BJ (cell line): ENCODE measurements at regions not wholly inside any gene's neighbourhood (a gene's known extent, or its start where the extent isn't known, plus 50 kb on each side); places are given as distances from the start of the nearest gene placed in this dataset.

Source experiments
- CTCF ChIA-PET: fragments of 350-600 bp; formaldehyde crosslinking; extraction: SDS; loops from one replicate; lab custom pipeline; 2021; ENCODE audit warnings: antibody characterized with exemption, inconsistent platforms; lab: Yijun Ruan, JAX
- POLR2A ChIA-PET: fragments of 300-600 bp; sonication (Branson Sonifier 250); formaldehyde crosslinking; extraction: SDS; loops from one replicate; lab custom pipeline; 2021; ENCODE audit warnings: antibody characterized with exemption; lab: Charles Lee
- DNase-seq: peaks from one replicate; pipeline ENCODE4 v3.0.0-alpha.2; 2011; ENCODE audit warnings: low read depth
- H3K27me3 ChIP-seq: 2 replicates; pipeline ENCODE4 v1.6.0; 2011; ENCODE audit warnings: low read length; ENCODE audit not compliant: control insufficient read depth, insufficient read depth
- H3K36me3 ChIP-seq: 2 replicates; pipeline ENCODE4 v1.5.1; 2011; ENCODE audit warnings: low read length; ENCODE audit not compliant: control insufficient read depth, insufficient read depth
- H3K4me3 ChIP-seq: 2 replicates; pipeline ENCODE4 v1.5.1; 2011; ENCODE audit warnings: low read depth, mild to moderate bottlenecking, control low read depth, low read length
- TF ChIP-seq, protein P1 (sequence below): IDR thresholded peaks from 2 replicates; pipeline ENCODE4 v1.5.1; 2011; ENCODE audit warnings: low read depth, mild to moderate bottlenecking, control low read depth, inconsistent platforms, low read length, moderate library complexity; ENCODE audit not compliant: insufficient read depth

DNA sequence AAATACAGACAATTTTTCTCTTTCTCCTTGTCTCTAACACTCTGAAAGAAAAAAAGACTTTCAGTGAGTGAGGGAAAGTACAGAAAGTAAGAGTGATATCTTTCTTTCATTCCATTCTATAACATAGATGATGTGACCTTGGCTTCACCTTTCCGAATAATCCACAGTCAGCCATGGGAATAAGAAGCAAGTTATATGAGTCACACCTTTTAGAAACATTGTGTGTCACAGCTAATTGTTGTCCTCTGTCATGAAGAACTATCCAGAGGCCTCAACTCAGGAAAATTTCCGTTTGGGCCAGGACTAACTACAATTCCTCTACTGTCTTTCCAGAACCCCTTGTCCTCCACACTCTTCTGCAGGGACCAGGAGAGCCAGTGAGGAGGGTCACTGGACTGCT lies 209.7 kb upstream of the FAR2 start:
- H3K36me3 ChIP-seq, result no peaks in the 10 kb centered on the region
- no peaks in the 10 kb centered on the region for H3K27me3 ChIP-seq
- TF ChIP-seq, protein P1, sequence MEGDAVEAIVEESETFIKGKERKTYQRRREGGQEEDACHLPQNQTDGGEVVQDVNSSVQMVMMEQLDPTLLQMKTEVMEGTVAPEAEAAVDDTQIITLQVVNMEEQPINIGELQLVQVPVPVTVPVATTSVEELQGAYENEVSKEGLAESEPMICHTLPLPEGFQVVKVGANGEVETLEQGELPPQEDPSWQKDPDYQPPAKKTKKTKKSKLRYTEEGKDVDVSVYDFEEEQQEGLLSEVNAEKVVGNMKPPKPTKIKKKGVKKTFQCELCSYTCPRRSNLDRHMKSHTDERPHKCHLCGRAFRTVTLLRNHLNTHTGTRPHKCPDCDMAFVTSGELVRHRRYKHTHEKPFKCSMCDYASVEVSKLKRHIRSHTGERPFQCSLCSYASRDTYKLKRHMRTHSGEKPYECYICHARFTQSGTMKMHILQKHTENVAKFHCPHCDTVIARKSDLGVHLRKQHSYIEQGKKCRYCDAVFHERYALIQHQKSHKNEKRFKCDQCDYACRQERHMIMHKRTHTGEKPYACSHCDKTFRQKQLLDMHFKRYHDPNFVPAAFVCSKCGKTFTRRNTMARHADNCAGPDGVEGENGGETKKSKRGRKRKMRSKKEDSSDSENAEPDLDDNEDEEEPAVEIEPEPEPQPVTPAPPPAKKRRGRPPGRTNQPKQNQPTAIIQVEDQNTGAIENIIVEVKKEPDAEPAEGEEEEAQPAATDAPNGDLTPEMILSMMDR, result no peak
- ChIA-PET POLR2A (no interaction called here), CTCF (interaction anchor here (1.0 kb wide), 1 partner anchor 14 kb away, joined by 3 read pairs; no protein-coding TSS in a partner anchor)
- DNase-seq, result no peak
- H3K4me3 ChIP-seq, result no peak overlapping the region

DNA sequence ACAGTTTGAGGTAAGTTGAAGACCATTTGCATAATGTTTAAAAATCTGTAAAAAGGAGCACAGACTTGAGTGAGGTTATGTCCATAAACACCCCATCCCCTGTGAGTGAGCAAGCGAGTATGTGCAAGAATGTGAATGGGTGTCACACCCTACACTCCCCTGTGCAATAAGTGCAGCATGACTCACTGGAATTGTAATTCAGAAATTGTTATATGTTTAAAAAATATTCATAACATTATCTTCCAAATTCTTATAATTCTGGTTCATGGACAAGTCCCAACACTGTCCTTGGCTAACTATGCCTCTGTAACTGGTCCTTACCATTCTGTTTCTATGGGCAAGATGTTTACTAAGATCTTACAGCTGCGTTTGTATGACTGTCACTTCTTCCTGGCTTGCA lies 207.8 kb upstream of the FAR2 start:
- H3K27me3 ChIP-seq, result no peaks in the 10 kb centered on the region
- H3K4me3 ChIP-seq, result no peak overlapping the region
- DNase-seq, result no peak
- TF ChIP-seq, protein P1, result no peak
- no peaks in the 10 kb centered on the region for H3K36me3 ChIP-seq
- POLR2A ChIA-PET, result no interaction called here
- CTCF ChIA-PET, result no interaction called here

DNA sequence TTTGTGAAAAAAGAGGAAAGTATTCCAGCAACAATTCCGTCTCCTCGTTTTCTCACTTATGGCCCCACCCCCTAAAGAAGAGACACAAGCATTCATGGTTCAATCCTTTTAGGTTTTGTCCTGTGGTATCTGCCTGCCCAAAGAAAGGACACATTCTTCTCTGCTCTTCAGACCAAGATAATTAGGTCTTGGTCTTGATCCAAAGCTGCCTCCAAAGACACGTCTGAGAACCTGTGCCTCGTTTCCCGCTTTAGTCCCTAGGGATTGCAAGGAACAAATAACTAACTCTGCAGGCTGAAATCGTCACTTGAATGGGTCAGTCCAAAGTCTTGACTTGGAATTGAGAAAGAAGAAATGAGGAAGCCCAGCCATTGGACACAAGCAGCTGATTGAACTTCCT lies 202.7 kb upstream of the FAR2 start:
- CTCF ChIA-PET, result no interaction called here
- no peak for DNase-seq
- Histone ChIP-seq H3K4me3 (no peak overlapping the region), H3K27me3 (no peaks in the 10 kb centered on the region), H3K36me3 (no peaks in the 10 kb centered on the region)
- TF ChIP-seq, protein P1, result no peak
- POLR2A ChIA-PET, result no interaction called here

DNA sequence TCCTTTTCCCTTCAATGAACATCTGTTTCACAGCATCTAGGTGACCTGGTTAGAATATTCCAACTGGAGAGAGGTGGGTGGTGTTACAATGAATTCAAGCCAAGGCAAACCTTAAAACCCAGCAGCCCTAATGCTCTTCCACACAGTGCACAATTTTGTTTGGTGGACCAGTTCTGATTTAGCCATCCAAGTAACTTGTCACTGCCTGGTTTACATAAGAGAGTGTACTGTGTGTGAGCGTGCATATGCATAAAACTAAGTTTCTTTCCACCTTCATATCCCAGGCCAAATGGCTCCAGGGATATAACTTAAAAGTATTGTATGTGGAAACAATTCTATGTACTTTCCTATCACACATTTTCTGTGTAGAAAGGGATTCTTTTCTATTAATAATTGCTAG lies 200.4 kb upstream of the FAR2 start:
- H3K4me3 ChIP-seq, result no peak overlapping the region
- POLR2A ChIA-PET, result no interaction called here
- H3K36me3 ChIP-seq, result no peaks in the 10 kb centered on the region
- TF ChIP-seq, protein P1, result no peak
- DNase-seq, result no peak
- no peaks in the 10 kb centered on the region for H3K27me3 ChIP-seq
- CTCF ChIA-PET, result no interaction called here

DNA sequence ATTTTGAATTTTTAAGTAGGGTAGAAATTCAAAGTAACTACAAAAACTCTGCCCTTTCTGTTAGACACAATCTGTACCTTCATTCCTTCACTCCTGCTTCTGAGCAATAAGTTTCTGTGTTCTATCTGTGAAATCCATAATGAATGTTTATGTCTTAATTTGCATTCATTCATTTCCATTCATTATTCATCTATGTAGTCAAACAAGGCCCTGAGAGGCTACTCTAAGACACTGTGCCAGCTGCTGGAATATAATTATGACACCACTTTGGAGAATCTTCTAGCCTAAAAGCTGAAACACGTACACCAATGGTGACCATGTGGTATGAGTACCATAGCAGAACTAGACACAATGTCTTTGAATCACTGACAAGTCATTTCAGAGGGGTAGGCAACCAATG lies 199.9 kb upstream of the FAR2 start:
- DNase-seq, result no peak
- CTCF ChIA-PET, result no interaction called here
- H3K36me3 ChIP-seq, result no peaks in the 10 kb centered on the region
- TF ChIP-seq, protein P1, result no peak
- POLR2A ChIA-PET, result no interaction called here
- no peaks in the 10 kb centered on the region for H3K27me3 ChIP-seq
- no peak overlapping the region for H3K4me3 ChIP-seq
